GM21447 (cell line): ENCODE measurements at regions not wholly inside any gene's neighbourhood (a gene's known extent, or its start where the extent isn't known, plus 50 kb on each side); places are given as distances from the start of the nearest gene placed in this dataset.

Experiments used
- ATAC-seq: cut with Tn5 transposase; IDR thresholded peaks from one replicate; pipeline ENCODE4 v1.9.1; 2021; ENCODE audit not compliant: unreplicated experiment

DNA sequence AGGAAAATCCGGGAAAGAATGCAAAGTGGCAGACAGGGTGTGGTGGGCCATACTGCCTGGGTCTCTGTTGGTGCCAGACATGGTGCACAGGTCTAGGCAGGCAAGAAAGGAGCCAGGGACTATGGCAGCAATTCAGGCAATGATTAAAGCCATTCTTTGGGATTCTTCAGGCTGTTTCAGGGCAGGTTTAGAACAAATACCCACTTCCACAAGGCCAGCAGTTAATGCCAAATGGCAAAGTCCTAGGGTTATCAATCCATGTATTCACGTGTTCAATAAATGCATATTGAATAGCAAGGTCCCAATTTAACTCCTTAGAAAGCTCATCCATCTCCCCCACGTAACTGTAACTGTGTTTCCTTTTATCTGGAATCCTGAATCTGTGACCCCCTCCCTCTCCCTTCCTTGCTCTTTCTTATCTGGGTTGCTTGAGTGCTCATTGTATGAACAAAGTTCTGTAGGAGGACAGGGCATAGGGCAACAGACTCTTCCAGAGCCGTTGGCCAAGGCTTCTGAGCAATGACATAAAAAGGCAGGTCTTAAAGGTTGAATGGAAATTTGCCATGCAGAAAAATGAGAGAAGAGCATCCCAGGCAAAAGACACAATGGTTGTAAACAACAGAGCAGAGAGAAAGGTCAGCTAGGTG is 146.8 kb upstream of the KLHL29 start:
- ATAC-seq = no peak

DNA sequence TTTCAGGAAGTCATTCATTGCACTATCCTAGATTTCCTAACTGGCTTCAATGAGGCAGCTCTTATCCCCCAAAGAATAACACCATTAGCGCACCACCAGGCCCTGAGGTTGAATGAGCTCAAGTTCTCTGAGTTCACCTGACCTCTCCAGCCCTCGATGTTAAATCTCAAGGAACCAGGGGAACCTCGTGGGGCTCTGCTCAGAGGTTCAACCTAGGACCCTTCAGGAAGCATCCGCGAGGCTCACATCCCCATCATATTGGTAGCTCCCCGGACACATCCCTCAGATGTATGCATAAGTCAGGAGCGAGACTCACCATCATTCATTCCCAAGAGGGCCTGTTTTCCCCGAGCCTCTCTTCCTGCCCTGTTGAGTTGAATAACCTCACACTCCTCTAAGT is 145.6 kb upstream of the KLHL29 start:
- no peak for ATAC-seq

DNA sequence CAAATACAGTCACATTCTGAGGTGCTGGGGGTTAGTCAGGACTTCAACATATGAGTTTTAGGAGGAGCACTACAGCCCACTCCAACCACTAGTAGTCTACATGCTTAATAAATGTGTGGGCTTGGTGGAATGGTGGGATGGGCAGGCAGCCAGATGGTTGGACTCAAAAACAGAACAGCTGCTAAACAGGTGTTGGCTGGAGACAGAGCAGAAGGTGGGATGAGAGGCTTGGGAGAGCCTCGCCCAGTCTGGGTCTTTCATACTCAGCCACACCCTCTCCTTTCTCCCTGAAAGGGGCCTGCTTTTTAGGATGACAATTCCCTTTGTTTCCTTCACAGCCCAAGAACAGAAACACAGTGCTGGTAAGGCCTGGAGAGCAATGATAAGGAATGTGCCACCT is 143.9 kb upstream of the KLHL29 start:
- no peak for ATAC-seq

DNA sequence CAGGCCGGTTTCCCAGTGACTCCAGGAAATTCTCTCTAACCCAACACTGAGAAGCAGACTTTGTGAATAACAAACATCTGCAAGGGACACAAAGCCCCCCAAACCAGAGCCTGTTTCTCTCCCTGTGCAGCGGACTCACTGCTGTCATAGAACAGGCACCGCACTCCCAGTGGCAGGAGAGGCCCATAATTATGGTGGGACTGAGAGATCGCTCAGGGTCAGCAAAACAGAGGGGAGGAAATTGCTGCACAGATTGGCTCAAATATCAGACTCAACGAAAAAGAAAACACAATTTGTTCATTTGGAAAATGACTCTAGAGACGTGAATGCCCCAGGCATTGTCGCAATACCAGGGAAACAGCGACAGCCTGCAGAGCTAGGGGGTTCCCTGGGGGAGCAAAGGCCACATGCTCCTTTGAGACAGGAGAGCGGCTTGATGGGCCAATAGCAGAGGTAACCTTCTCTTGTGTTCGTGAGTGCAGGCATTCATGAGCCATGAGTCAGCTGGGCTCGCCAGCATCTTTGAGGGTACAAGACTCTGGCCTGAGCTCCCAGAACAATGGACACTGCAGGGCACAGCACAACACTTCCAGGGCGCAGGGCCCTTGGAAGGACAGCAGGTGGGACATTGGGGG is 143.3 kb upstream of the KLHL29 start:
- no peak for ATAC-seq

DNA sequence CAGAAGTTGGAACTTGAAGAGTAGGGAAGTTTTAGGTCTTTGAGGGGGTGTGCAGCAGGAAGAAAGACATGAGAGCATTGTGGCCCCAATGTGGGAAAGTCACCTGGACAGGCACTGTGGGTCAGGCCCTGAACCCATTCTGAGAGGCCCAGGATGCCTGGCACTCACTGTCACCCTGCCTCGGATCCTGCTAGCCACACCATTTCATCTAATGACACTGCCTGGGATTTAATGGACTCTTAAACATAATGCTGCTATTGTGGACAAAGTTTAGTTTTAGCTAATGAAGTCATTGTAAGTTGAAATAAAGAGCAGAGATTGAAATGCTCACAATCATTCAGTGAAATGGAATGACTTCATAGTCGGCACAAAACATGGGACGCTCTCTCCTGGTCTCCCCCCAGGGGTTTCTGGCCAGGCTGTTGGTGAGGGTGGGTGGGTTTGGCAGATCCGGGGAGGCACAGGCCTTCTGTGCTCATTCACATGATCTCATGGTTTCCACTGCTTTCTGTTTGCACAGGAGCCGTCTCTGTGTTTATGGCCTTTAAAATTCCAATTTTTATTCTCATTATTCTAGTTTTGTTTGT is 141.8 kb upstream of the KLHL29 start:
- ATAC-seq = no peak

DNA sequence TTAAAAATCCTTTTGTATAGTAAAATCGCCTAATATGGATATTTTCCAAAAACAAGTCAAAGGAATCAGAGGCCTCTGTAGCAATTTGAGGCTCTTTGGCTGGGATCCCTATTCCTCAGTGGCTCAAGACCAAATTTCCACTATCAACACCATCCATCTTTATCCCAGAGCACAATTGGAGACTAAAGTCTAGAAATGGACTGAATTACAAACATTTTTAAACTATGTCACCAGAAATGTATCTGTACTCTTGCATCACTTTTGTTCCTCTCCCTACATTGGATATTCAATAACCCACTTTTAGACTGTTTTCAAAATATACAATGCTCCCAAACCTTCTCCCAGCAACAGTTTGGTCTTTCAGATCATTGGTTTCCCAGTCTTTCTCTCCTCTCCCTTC is 140.4 kb upstream of the KLHL29 start:
- ATAC-seq = no peak

DNA sequence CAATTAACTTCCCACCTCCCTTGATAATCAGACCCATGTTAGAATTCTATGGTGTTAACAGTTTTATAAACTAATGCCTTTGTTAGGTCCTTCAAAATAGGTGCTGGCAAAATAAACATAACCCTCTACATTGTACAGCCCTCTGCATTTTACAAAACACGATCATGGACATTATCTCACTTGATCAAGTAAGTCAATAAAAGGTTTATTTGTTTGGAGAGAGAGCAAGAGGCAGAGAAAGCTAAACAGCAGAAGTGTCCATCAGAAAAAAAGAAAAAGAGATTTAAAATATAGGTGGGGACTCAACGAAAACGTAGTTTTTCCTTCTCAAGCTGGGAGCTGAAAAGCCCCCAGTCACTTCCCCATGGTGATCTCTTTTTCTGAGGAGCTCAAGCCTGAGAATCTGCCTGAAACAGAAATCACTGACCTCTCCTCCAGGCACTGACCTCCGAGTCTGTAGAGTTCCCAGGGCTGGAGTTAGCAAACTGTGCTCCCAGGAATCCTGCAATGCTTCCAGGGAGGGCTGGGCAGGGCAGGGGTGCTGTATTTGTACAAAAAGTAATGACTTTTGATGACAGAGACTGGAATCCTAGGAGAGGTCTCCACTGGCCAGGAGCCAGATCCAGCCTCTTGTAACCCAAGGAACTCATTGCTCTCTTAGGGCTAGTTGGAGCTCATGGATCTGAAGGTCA is 137.8 kb upstream of the KLHL29 start:
- no peak for ATAC-seq

DNA sequence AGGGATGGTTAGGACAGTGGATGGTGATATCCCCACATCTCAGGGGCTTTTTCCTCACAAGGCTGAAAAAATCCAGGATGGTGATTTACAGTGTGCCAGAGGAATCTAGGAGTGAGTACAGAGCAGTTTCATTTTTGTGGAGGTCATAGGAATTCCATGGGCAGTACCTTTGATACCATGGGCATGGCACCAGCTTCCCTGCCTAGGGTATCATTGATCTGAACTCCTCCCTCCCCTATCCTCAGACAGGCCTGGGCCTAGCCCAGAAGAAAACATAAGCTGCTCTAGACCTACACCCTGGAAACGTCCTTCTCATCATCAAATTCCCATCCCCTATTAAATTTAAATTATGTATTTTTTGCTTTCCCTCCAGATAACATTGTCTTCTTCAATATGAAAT is 136.3 kb upstream of the KLHL29 start:
- ATAC-seq = no peak

DNA sequence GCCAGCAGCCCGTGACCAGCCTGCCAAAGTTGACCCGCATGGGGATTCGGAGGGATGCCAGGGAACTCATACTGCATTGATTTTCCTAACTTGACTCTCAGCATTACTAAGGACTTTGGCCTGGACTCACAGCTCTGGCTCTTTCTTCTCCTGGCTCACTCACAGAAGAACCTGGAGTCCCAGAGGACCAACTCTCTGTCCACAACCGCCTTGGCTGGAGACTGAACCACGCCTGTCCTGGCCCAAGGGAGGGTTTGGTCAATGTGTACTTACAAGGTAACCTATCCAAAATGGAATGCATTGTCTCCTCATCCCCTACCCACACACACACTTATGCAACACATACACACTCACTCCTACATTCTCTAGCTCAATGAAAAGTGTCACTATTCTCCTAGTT is 135.6 kb upstream of the KLHL29 start:
- no peak for ATAC-seq

DNA sequence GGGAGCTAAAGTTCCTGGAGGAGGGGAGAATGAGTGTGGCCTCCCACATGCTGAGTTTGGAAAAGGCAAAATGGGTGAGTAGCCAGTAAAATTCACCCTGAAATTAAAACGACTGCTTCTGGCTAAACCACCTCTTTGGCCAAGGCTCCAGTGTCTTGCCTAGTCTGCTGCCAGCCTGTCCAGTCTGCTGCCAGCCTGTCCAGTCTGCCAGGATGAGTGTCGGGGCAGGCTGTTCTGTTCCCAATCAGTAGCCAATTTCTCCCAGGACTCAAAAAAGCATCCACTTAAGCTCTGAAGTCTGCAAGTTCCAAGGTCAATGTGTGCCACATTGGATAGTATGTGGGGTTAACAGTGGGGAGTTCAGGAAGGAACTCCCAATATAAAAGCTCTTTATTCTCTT is 134.6 kb upstream of the KLHL29 start:
- ATAC-seq = no peak

DNA sequence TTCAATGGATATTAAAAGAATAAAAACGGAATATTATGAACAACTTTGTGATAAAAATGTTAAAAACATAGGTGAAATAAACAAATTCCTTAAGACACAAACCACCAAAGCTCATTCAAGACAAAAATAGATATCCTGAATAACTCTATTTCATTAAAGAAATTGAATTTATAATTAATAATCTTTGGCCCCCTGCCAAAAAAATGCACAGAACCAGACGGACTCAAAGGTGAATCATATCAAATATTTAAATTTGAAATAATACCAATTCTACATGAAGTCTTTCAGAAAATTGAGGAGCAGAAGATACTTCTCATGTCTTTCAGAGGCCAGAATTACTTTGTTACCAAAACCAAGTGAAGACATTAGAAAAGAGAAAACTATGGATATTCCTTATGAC is 128.3 kb upstream of the KLHL29 start:
- ATAC-seq = no peak

DNA sequence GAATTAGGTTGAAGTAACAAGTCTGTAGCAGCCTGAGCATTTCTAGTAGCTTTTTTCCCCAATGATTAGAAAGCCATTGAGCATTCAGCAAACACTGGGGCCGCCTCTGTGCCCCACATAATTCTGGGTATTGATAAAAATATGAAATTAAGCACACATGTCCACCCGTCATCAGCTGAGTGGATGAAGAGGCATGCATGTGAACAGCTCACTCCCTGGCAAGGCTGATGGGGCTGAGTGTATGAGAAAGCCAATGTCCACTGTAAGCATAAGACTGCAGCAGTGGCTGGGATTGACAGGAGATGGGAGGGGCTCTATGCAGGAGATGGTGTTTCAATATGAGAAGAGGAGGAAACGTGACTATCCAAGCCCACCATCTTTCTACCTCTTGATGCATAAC is 124.4 kb upstream of the KLHL29 start:
- ATAC-seq = no peak

DNA sequence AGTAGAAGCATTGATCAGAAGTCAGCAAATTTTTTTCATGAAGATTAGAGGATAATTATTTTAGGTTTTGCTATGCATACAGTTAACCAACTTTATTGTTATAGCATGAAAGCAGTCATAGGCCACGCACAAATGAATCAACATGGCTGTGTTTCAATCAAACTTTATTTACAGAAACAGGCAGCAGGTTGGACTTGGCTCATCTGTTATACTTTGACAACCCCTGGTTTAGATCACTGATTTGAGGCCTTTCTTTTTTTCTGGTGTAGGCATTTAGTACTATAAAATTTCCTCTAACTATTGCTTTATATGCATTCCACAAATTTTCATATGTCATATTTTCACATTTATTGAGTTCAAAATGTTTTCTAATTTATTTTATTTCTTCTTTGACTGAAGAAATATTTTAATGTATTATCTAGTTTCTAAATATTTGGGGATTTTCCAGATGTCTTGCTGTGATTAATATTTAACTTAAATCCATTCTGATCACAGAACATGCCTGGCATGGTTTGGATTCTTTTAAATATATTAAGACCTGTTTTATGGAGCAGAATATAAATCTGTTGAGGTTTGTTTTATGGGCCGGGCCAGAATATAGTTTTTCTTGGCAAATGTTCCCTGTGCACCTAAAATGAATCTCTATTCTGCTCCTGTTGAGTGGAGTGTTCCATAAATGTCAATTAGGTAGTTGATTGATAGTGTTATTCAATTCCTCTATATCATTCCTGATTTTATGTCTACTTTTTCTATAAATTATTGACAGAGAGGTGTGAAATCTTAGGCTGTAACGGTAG is 116.3 kb upstream of the KLHL29 start:
- no peak for ATAC-seq

DNA sequence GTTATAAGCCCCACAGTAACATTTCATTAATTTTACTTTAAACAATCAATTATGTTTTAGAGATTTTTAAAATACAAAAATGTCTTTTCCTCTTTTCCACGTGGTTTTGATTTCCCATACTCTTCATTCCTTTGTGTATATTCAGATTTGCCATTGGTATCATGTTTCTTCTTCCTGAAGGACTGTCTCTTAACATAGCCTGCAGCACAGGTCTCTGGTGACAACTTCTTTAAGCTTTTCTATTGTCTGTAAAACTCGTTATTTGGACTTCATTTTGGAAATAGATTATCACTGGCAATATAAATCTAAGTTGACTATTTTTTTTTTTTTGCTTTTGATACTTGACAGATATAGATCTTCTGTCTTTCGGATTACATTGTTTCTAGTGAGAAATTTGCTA is 115.2 kb upstream of the KLHL29 start:
- no peak for ATAC-seq

DNA sequence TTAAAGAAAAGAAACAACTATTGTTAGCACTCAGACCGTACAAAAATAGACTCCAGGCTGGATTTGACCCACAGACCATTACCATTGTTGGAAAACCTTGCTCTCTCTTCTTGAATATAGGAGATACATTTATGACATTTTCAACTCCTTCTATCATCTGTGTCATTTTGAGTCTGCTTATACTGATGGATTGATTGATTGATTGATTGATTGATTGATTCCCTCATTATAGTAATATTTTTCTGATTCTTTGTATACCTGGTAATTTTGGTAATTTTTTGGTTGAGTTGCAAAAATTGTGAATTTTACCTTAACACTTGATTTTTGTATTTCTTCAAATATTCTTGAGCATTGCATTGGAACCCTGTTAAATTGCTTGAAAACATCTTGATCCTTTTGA is 114.2 kb upstream of the KLHL29 start:
- ATAC-seq = no peak

DNA sequence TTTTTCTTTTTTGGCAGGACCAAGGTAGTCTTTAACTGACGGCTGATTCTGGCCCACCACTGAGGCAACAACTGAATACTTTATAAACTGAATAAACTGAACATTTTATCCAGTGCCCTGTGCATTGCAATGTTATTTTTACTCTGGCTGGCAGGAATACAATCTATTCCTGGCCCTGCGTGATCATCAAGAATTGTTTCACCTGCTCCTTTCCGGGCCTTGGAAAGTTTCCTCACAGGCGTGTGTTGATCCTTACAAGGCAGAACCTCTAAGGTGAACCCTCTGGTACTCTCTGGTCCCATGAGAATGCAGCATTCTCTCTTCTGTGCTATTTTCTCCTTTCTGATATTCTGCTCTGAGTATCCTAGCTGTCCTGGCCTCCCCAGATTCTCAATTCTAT is 113.7 kb upstream of the KLHL29 start:
- ATAC-seq = no peak

DNA sequence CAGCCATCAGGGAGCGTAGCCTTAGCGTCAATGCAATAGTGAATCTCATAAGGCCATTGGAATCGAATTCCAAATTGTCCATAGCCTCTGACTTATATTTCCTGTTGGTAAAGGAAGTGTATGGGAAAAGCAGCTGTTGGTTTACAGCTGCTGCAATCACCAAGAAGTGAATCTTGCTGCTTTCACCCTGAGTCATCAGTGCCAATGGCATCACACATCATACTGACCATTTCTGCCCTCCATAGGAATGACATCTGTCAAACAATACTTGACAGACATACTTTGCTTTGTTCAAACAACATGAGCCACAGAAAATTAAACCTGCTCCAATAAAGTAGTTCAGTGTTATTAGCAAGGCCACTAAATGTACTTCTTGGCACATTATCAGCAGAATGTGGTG is 111.2 kb upstream of the KLHL29 start:
- no peak for ATAC-seq

DNA sequence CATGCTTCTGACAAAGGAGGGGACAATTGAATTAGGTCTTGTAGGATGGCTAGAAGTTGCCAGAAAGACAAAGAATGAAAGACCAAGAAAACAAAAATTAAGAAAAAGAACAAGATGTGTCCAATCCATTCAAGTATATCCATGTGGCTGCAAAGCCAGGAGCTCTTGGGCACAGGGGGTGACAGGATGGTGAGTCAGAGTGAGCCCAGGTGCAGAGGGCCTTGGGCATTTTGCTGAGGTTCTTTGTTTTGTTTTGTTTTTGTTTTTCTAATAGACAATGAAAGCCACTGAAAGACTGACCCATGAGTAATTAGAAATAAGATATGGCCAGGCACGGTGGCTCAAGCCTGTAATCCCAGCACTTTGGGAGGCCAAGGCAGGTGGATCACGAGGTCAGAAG is 104.6 kb upstream of the KLHL29 start:
- no peak for ATAC-seq

DNA sequence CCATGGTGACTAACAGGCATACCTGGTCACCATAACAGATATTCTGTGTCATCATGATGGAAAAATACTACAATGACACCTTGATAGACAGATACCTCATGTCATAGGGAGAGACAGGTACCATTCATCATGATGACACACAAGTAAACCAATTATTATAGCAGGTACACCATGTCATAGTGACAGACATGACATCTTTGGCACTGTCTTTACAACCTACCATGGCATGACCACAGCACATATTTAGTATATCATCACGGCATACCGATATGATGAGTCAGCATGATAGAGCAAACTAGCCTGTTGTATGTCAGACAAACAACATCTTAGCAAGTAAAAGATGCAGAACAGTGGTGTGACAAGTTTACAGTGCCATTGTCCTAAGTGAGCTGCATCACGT is 101.3 kb upstream of the KLHL29 start:
- no peak for ATAC-seq

DNA sequence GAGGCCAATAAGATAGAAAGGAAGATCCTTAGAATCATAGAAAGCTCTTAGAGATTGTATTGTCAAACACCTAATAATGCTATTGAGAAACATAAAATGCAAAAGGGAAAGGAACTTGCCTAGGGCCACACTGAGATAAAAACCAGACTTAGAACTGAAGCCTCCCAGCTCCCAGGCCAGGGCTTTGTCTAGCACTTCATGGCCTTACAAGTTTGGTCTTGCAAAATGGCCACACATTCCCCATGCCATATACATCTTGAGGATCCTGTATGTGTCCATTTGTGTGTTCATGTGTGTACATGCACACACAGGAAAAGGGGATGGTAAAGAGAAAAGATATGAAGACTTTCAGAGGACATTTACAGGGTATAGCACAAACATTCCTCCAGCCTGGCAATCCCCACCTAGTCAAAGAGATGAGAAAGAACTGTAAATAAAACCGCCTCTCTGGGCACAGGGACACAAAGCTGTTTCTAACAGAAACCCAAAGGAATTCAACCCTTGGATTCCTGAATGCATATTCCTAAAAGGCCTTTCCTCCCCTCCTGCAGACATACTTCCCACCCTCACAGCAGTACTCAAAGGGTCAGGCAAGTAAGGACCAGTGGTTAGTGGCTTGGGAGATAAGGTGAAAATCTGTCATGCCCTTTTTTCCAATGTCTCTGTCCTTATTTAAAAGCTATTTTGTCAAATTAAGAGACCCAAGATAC is 99.7 kb upstream of the KLHL29 start:
- no peak for ATAC-seq
